H9 (cell line): ENCODE measurements at regions not wholly inside any gene's neighbourhood (a gene's known extent, or its start where the extent isn't known, plus 50 kb on each side); places are given as distances from the start of the nearest gene placed in this dataset.

Experiments
- DNase-seq: peaks from one replicate; pipeline ENCODE4 v3.0.0-alpha.2; 2017
- H2AFZ ChIP-seq: one replicate; pipeline ENCODE4 v1.6.1; 2013; ENCODE audit warnings: mild to moderate bottlenecking, low read length, control low read depth, moderate library complexity
- H2AK5ac ChIP-seq: 2 replicates; pipeline ENCODE4 v1.6.1; 2013; ENCODE audit warnings: low read length, control low read depth, mixed read lengths; ENCODE audit not compliant: insufficient read length
- H2BK120ac ChIP-seq: one replicate; pipeline ENCODE4 v1.6.1; 2013; ENCODE audit warnings: low read depth, mild to moderate bottlenecking, low read length, control low read depth, inconsistent platforms; ENCODE audit not compliant: poor library complexity, severe bottlenecking
- H2BK12ac ChIP-seq: 2 replicates; pipeline ENCODE4 v1.6.1; 2013; ENCODE audit warnings: low read length, control low read depth, mixed read lengths, low read depth; ENCODE audit not compliant: insufficient read length
- H2BK15ac ChIP-seq: 2 replicates; pipeline ENCODE4 v1.6.1; 2013; ENCODE audit warnings: low read depth, low read length, control low read depth
- H2BK20ac ChIP-seq: one replicate; pipeline ENCODE4 v1.6.1; 2013; ENCODE audit warnings: low read depth, mild to moderate bottlenecking, low read length, control low read depth, inconsistent platforms; ENCODE audit not compliant: poor library complexity, severe bottlenecking
- H2BK5ac ChIP-seq: 2 replicates; pipeline ENCODE4 v1.6.1; 2013; ENCODE audit warnings: low read length, control low read depth, mixed read lengths; ENCODE audit not compliant: insufficient read length
- H3K14ac ChIP-seq: 2 replicates; pipeline ENCODE4 v1.6.1; 2013; ENCODE audit warnings: low read length, control low read depth; ENCODE audit not compliant: insufficient read depth
- H3K18ac ChIP-seq: 2 replicates; pipeline ENCODE4 v1.6.1; 2013; ENCODE audit warnings: low read depth, mild to moderate bottlenecking, mixed read lengths, low read length, control low read depth; ENCODE audit not compliant: insufficient read length
- H3K23ac ChIP-seq: 2 replicates; pipeline ENCODE4 v1.6.1; 2013; ENCODE audit warnings: low read length, control low read depth, mixed read lengths, low read depth; ENCODE audit not compliant: insufficient read length
- H3K23me2 ChIP-seq: 2 replicates; pipeline ENCODE4 v1.6.1; 2013; ENCODE audit warnings: low read depth, mild to moderate bottlenecking, mixed read lengths, low read length, control low read depth; ENCODE audit not compliant: insufficient read length, poor library complexity, severe bottlenecking
- H3K27ac ChIP-seq: 2 replicates; pipeline ENCODE4 v1.5.1; 2013; ENCODE audit warnings: low read length, control low read depth, mixed read lengths, low read depth; ENCODE audit not compliant: insufficient read length
- H3K27me3 ChIP-seq: 2 replicates; pipeline ENCODE4 v1.6.1; 2013; ENCODE audit warnings: low read length, control low read depth, inconsistent platforms; ENCODE audit not compliant: insufficient read depth
- H3K4ac ChIP-seq: 2 replicates; pipeline ENCODE4 v1.6.1; 2013; ENCODE audit warnings: low read depth, mild to moderate bottlenecking, control low read depth, inconsistent platforms, low read length, moderate library complexity
- H3K4me1 ChIP-seq: 2 replicates; pipeline ENCODE4 v1.6.1; 2013; ENCODE audit warnings: low read length, control low read depth, inconsistent platforms; ENCODE audit not compliant: insufficient read depth
- H3K4me2 ChIP-seq: 2 replicates; pipeline ENCODE4 v1.6.1; 2013; ENCODE audit warnings: low read length, control low read depth, mixed read lengths; ENCODE audit not compliant: insufficient read length, insufficient read depth
- H3K56ac ChIP-seq: 2 replicates; pipeline ENCODE4 v1.6.1; 2013; ENCODE audit warnings: low read depth, mild to moderate bottlenecking, mixed read lengths, low read length, control low read depth; ENCODE audit not compliant: insufficient read length
- H3K79me1 ChIP-seq: 2 replicates; pipeline ENCODE4 v1.6.1; 2013; ENCODE audit warnings: low read depth, mild to moderate bottlenecking, moderate library complexity, low read length, control low read depth, inconsistent platforms; ENCODE audit not compliant: insufficient read depth, poor library complexity, severe bottlenecking
- H3K79me2 ChIP-seq: 2 replicates; pipeline ENCODE4 v1.6.1; 2013; ENCODE audit warnings: low read length, control low read depth, inconsistent platforms; ENCODE audit not compliant: insufficient read depth
- H3K9ac ChIP-seq: 2 replicates; pipeline ENCODE4 v1.6.1; 2013; ENCODE audit warnings: low read length, control low read depth, mixed read lengths; ENCODE audit not compliant: insufficient read length; ENCODE audit errors: extremely low read depth
- H3K9me3 ChIP-seq: one replicate; pipeline ENCODE4 v1.6.1; 2013; ENCODE audit warnings: low read depth, low read length, inconsistent platforms; ENCODE audit not compliant: control insufficient read depth
- H3T11ph ChIP-seq: one replicate; pipeline ENCODE4 v1.6.1; 2013; ENCODE audit warnings: mild to moderate bottlenecking, low read length, control low read depth, inconsistent platforms
- H4K20me1 ChIP-seq: one replicate; pipeline ENCODE4 v1.6.1; 2013; ENCODE audit not compliant: control insufficient read depth, insufficient read length, insufficient read depth
- H4K5ac ChIP-seq: 2 replicates; pipeline ENCODE4 v1.6.1; 2013; ENCODE audit warnings: low read depth, mild to moderate bottlenecking, mixed read lengths, low read length, control low read depth; ENCODE audit not compliant: insufficient read length
- H4K8ac ChIP-seq: replicated peaks from 2 replicates; pipeline ENCODE4 v1.6.1; 2013; ENCODE audit warnings: low read length, control low read depth, mixed read lengths, low read depth; ENCODE audit not compliant: insufficient read length
- H4K91ac ChIP-seq: 2 replicates; pipeline ENCODE4 v1.6.1; 2013; ENCODE audit warnings: low read depth, mild to moderate bottlenecking, moderate library complexity, mixed read lengths, low read length, control low read depth; ENCODE audit not compliant: insufficient read length
- H3K27ac Mint-ChIP-seq, 3 experiments: 2 replicates in 2 of 3; 3 replicates in 1 of 3; pipeline ENCODE4 v1.8.0; 2020 to 2021; ENCODE audit warnings: mixed read lengths in 3 of 3, mild to moderate bottlenecking in 1 of 3, moderate library complexity in 1 of 3
- H3K27me3 Mint-ChIP-seq: 2 replicates; pipeline ENCODE4 v1.8.0; 2021; ENCODE audit warnings: low read depth, mild to moderate bottlenecking, moderate library complexity, mixed read lengths
- H3K36me3 Mint-ChIP-seq, 3 experiments: 2 replicates in 2 of 3; 3 replicates in 1 of 3; pipeline ENCODE4 v1.8.0; 2020 to 2021; ENCODE audit warnings: low read depth in 3 of 3, mixed read lengths in 3 of 3; ENCODE audit not compliant: insufficient read depth in 1 of 3
- H3K4me1 Mint-ChIP-seq, 2 experiments: 2 replicates each; pipeline ENCODE4 v1.8.0; 2020; ENCODE audit warnings: mixed read lengths in 2 of 2
- H3K4me3 Mint-ChIP-seq, 2 experiments: 2 replicates in 1 of 2; 3 replicates in 1 of 2; pipeline ENCODE4 v1.8.0; 2020 to 2021; ENCODE audit warnings: mild to moderate bottlenecking in 2 of 2, mixed read lengths in 2 of 2, moderate library complexity in 1 of 2
- H3K9me3 Mint-ChIP-seq, 2 experiments: 2 replicates in 1 of 2; 3 replicates in 1 of 2; pipeline ENCODE4 v1.8.0; 2020; ENCODE audit warnings: mild to moderate bottlenecking in 2 of 2, mixed read lengths in 2 of 2, moderate library complexity in 1 of 2
- TF ChIP-seq, protein P1 (sequence below): fragments of 200-600 bp; sonication (generic); conservative IDR thresholded peaks from 3 replicates; pipeline ENCODE4 v1.8.0; 2021; ENCODE audit warnings: antibody characterized with exemption, mild to moderate bottlenecking

DNA sequence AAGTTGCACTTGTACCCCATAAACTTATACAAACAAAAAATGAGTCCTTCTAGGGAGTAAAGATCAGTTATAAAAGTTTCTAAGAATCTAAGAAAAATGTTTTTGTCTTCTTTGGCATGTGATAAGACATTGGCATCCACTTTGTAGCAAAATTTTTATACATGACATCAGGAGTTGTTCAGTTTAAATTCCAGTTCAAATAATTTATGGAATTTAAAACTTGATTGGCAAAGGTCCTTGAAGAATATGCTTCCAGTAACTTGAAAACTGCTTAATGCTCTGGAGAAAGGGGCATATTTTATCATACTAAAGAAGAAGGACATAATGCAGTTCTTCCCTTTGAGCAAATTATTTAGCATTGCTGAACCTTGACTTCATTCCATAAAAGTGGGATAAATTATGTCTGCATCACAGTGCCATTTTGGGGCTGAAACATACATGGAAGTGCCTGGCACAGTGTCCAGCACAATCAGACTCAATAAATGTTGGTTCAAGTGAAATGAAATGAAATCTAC is 163.3 kb upstream of the IL15 start:
- H2BK120ac ChIP-seq = no peak overlapping the region
- no peak overlapping the region for H3K23ac ChIP-seq
- no peak overlapping the region for H2AFZ ChIP-seq
- H3K23me2 ChIP-seq = no peaks in the 10 kb centered on the region
- DNase-seq = no peak
- H3K79me2 ChIP-seq = no peaks in the 10 kb centered on the region
- H2BK15ac ChIP-seq = no peak overlapping the region
- no peak overlapping the region for H3K4me2 ChIP-seq
- H3K56ac ChIP-seq = no peak overlapping the region
- Mint-ChIP-seq H3K27me3 (no peaks in the 10 kb centered on the region), H3K9me3 (no peaks in the 10 kb centered on the region), H3K36me3 (no peaks in the 10 kb centered on the region), H3K4me1 (no peaks in the 10 kb centered on the region), H3K4me3 (no peak overlapping the region), H3K27ac (no peak overlapping the region)
- H3K18ac ChIP-seq = no peak overlapping the region
- no peak overlapping the region for H2BK20ac ChIP-seq
- TF ChIP-seq, protein P1, sequence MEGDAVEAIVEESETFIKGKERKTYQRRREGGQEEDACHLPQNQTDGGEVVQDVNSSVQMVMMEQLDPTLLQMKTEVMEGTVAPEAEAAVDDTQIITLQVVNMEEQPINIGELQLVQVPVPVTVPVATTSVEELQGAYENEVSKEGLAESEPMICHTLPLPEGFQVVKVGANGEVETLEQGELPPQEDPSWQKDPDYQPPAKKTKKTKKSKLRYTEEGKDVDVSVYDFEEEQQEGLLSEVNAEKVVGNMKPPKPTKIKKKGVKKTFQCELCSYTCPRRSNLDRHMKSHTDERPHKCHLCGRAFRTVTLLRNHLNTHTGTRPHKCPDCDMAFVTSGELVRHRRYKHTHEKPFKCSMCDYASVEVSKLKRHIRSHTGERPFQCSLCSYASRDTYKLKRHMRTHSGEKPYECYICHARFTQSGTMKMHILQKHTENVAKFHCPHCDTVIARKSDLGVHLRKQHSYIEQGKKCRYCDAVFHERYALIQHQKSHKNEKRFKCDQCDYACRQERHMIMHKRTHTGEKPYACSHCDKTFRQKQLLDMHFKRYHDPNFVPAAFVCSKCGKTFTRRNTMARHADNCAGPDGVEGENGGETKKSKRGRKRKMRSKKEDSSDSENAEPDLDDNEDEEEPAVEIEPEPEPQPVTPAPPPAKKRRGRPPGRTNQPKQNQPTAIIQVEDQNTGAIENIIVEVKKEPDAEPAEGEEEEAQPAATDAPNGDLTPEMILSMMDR = no peak
- no peaks in the 10 kb centered on the region for H3K79me1 ChIP-seq
- H3K4ac ChIP-seq = no peak overlapping the region
- H4K20me1 ChIP-seq = no peaks in the 10 kb centered on the region
- H3K27me3 ChIP-seq = no peaks in the 10 kb centered on the region
- H2BK5ac ChIP-seq = no peak overlapping the region
- no peaks in the 10 kb centered on the region for H3K9me3 ChIP-seq
- no peak overlapping the region for H3K9ac ChIP-seq
- H3T11ph ChIP-seq = no peak overlapping the region
- no peak overlapping the region for H4K8ac ChIP-seq
- no peak overlapping the region for H4K5ac ChIP-seq
- no peak overlapping the region for H2BK12ac ChIP-seq
- H3K14ac ChIP-seq = no peak overlapping the region
- no peak overlapping the region for H2AK5ac ChIP-seq
- H3K27ac ChIP-seq = no peak overlapping the region
- H4K91ac ChIP-seq = no peak overlapping the region
- no peaks in the 10 kb centered on the region for H3K4me1 ChIP-seq
